Cardiac fibroblast (primary cell): ENCODE measurements at regions not wholly inside any gene's neighbourhood (a gene's known extent, or its start where the extent isn't known, plus 50 kb on each side); places are given as distances from the start of the nearest gene placed in this dataset.

Source experiments
- DNase-seq, 2 donors: peaks; one replicate each; pipeline versions ENCODE4 v3.0.0 to v3.0.0-alpha.2; 2010; ENCODE audit warnings: low read depth in 2 of 2
- H3K4me3 ChIP-seq, 2 donors: replicated peaks in 1 of 2; 1 replicate in 1 of 2; 2 replicates in 1 of 2; pipeline ENCODE4 v1.5.1; 2011; ENCODE audit warnings: low read depth in 2 of 2, low read length in 2 of 2, mild to moderate bottlenecking in 2 of 2, moderate library complexity in 1 of 2
- TF ChIP-seq, protein P1 (sequence below): IDR thresholded peaks from one replicate; pipeline ENCODE4 v1.5.1; 2011; ENCODE audit warnings: low read depth, mild to moderate bottlenecking, low read length, inconsistent platforms

- DNase-seq: no peak
- TF ChIP-seq, protein P1, sequence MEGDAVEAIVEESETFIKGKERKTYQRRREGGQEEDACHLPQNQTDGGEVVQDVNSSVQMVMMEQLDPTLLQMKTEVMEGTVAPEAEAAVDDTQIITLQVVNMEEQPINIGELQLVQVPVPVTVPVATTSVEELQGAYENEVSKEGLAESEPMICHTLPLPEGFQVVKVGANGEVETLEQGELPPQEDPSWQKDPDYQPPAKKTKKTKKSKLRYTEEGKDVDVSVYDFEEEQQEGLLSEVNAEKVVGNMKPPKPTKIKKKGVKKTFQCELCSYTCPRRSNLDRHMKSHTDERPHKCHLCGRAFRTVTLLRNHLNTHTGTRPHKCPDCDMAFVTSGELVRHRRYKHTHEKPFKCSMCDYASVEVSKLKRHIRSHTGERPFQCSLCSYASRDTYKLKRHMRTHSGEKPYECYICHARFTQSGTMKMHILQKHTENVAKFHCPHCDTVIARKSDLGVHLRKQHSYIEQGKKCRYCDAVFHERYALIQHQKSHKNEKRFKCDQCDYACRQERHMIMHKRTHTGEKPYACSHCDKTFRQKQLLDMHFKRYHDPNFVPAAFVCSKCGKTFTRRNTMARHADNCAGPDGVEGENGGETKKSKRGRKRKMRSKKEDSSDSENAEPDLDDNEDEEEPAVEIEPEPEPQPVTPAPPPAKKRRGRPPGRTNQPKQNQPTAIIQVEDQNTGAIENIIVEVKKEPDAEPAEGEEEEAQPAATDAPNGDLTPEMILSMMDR: no peak
- no peak overlapping the region for H3K4me3 ChIP-seq
These were observed 278.5 kb downstream of the PLPP3 start for GRCh38 chr1:56300836-56301235.

DNA sequence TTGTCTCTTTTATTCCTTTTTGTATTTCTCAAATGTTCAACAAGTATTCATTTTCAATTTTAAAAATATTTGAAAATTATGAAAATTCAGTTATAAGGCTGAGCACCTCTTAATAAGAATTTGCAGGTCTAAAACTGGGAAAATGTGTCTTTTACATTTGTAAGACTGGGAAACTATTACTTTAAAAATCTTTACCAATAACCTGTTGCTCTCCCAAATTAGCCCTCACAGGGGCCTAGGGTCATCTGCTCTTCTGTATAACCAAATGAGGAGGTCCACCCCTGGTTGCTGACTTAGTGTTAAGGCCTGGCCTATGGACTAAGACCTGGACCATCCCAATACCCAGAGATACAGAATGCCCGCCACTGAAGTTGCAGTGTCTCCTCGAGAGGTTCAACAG is 280.5 kb downstream of the PLPP3 start:
- TF ChIP-seq, protein P1: no peak
- H3K4me3 ChIP-seq: no peak overlapping the region
- DNase-seq: no peak

GRCh38 chr1:56297904-56298303 is 281.5 kb downstream of the PLPP3 start:
- TF ChIP-seq, protein P1: no peak
- no peak for DNase-seq
- no peak overlapping the region for H3K4me3 ChIP-seq

- no peak for DNase-seq
- no peak overlapping the region for H3K4me3 ChIP-seq
- TF ChIP-seq, protein P1: no peak
These were observed 282.2 kb downstream of the PLPP3 start for GRCh38 chr1:56297208-56297607.

GRCh38 chr1:56295949-56296929 is 283.1 kb downstream of the PLPP3 start:
- no peak overlapping the region for H3K4me3 ChIP-seq
- DNase-seq: no peak
- TF ChIP-seq, protein P1: no peak

DNA sequence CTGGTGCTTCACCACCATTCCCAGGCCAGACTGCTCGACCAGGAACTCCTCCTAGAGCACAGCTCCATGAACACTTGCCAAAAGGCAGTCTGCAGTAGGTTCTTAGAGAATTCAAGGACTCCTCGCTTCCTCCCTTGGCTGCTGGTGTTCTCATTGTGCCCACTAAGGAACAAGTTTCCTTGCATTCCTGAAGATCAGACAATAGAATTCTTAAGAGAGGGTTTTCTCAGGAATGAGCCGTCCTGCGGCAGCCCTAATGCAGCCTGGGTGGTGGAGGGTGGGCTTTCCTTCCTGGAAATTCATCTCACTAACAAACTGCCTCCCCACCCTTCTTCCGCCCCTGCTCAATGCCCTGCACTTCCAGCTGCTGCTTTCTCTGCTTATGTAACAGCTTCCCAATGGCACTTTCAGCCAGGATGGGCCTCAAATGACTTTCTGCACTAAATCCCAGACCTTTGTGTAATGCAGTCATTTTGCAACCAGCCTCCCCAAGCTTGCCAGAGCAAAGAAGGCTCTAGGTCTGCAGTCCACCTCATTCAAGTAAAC is 287.9 kb downstream of the PLPP3 start:
- H3K4me3 ChIP-seq: no peak overlapping the region
- TF ChIP-seq, protein P1: no peak
- peak; percentile 5 to 63 for DNase-seq
